HepG2 (cell line): ENCODE measurements at regions not wholly inside any gene's neighbourhood (a gene's known extent, or its start where the extent isn't known, plus 50 kb on each side); places are given as distances from the start of the nearest gene placed in this dataset.

Source experiments
- ATAC-seq: fragments of 200-7000 bp; cut with Tn5 transposase; 3 replicates; pipeline ENCODE4 v1.9.1; 2020; ENCODE audit warnings: mild to moderate bottlenecking, moderate library complexity
- BruUV-seq: library from RNA; stranded (reverse); fragments of 400-500 nt; replicated peaks from 2 replicates; lab custom pipeline; 2021; lab: Mats Ljungman, UMichigan
- CTCF ChIA-PET: fragments of 300-600 bp; formaldehyde crosslinking; extraction: SDS; loops from one replicate; lab custom pipeline; 2021; ENCODE audit warnings: low total read pairs, inconsistent platforms, low intra/inter-chr PET ratio; lab: Yijun Ruan, JAX
- POLR2A ChIA-PET: fragments of 350-600 bp; sonication (Branson Sonifier 250); formaldehyde crosslinking; loops from one replicate; lab custom pipeline; 2020; ENCODE audit warnings: antibody characterized with exemption, inconsistent platforms; lab: Yijun Ruan, JAX
- DNase-seq: peaks from one replicate; pipeline ENCODE4 v3.0.0-alpha.2; 2015; ENCODE audit warnings: low spot score
- FAIRE-seq: peaks from 3 replicates; lab custom pipeline; 2011; peaks lifted over from hg19 to GRCh38; lab: Jason Lieb, UNC
- H2AFZ ChIP-seq: one replicate; pipeline ENCODE4 v1.6.1; 2011; ENCODE audit warnings: low read length, inconsistent platforms
- H3K27ac ChIP-seq: fragments of 300-600 bp; 3 replicates; pipeline ENCODE4 v1.8.0; 2011; ENCODE audit warnings: mixed run types, mild to moderate bottlenecking, mixed read lengths, low read length, inconsistent platforms; ENCODE audit not compliant: insufficient read depth; ENCODE audit errors: extremely low read length
- H3K27me3 ChIP-seq, 2 experiments: fragments of 200-600 bp in 1 of 2; 2 replicates in 1 of 2; 3 replicates in 1 of 2; pipeline versions ENCODE4 v1.6.0 to v1.8.0; 2011; ENCODE audit warnings: low read length in 2 of 2, mild to moderate bottlenecking in 2 of 2, moderate library complexity in 2 of 2, inconsistent platforms in 1 of 2; ENCODE audit not compliant: insufficient read depth in 2 of 2, control insufficient read depth in 1 of 2
- H3K36me3 ChIP-seq, 2 experiments: fragments of 200-600 bp in 1 of 2; replicated peaks in 1 of 2; 2 replicates in 1 of 2; 3 replicates in 1 of 2; pipeline versions ENCODE4 v1.5.1 to v1.8.0; 2011; ENCODE audit warnings: low read length in 2 of 2, inconsistent platforms in 1 of 2; ENCODE audit not compliant: insufficient read depth in 2 of 2, control insufficient read depth in 1 of 2
- H3K4me1 ChIP-seq: 2 replicates; pipeline ENCODE4 v1.5.1; 2012; ENCODE audit warnings: low read length, inconsistent platforms; ENCODE audit not compliant: insufficient read depth
- H3K4me2 ChIP-seq: 2 replicates; pipeline ENCODE4 v1.6.0; 2011; ENCODE audit warnings: low read depth, low read length, inconsistent platforms
- H3K4me3 ChIP-seq, 3 experiments: fragments of 200-600 bp in 1 of 3; sonication (generic), shearing (Covaris generic) in 1 of 3; replicated peaks in 1 of 3; 2 replicates each; pipeline ENCODE4 v1.5.1; 2011 to 2016; ENCODE audit warnings: low read length in 3 of 3, inconsistent platforms in 2 of 3, low read depth in 2 of 3, mild to moderate bottlenecking in 2 of 3, control low read depth in 1 of 3, mixed read lengths in 1 of 3; ENCODE audit not compliant: insufficient read depth in 1 of 3
- H3K79me2 ChIP-seq: one replicate; pipeline ENCODE4 v1.6.1; 2011; ENCODE audit warnings: low read length, inconsistent platforms; ENCODE audit not compliant: insufficient read depth
- H3K9ac ChIP-seq: 2 replicates; pipeline ENCODE4 v1.6.0; 2011; ENCODE audit warnings: mild to moderate bottlenecking, low read depth, low read length, inconsistent platforms; ENCODE audit not compliant: insufficient read depth
- H3K9me3 ChIP-seq: 2 replicates; pipeline ENCODE4 v1.5.1; 2012; ENCODE audit warnings: mild to moderate bottlenecking, low read length
- H4K20me1 ChIP-seq: 2 replicates; pipeline ENCODE4 v1.6.0; 2011; ENCODE audit warnings: inconsistent platforms, mild to moderate bottlenecking, low read length, moderate library complexity; ENCODE audit not compliant: insufficient read depth
- ATM ChIP-seq: fragments of 450-650 bp; IDR thresholded peaks from 2 replicates; pipeline ENCODE4 v1.7.1; 2017; ENCODE audit warnings: mild to moderate bottlenecking, borderline replicate concordance
- CBX2 ChIP-seq, 2 experiments: fragments of 200-600 bp in 1 of 2; sonication (generic); formaldehyde crosslinking in 1 of 2; IDR thresholded peaks; 2 replicates each; pipeline versions ENCODE4 v1.7.0 to v1.8.1; 2018 to 2022; ENCODE audit warnings: low read depth in 2 of 2, low read length in 1 of 2, mild to moderate bottlenecking in 1 of 2, missing genetic modification reagents in 1 of 2
- CREM ChIP-seq, 2 experiments: sonication (generic) in 1 of 2; formaldehyde crosslinking in 1 of 2; IDR thresholded peaks; 2 replicates each; pipeline versions ENCODE4 v1.4.0 to v1.6.1; 2016 to 2020; ENCODE audit warnings: antibody characterized with exemption in 1 of 2, mild to moderate bottlenecking in 1 of 2, missing genetic modification reagents in 1 of 2
- GATA4 ChIP-seq: sonication (generic); IDR thresholded peaks from 2 replicates; pipeline ENCODE4 v1.6.1; 2016; ENCODE audit warnings: antibody characterized with exemption, low read depth, borderline replicate concordance
- HMGA1 ChIP-seq: sonication (generic); formaldehyde crosslinking; conservative IDR thresholded peaks from 2 replicates; pipeline ENCODE4 v1.4.0; 2020; ENCODE audit warnings: missing genetic modification reagents
- HMGXB4 ChIP-seq, 2 experiments: sonication (generic) in 1 of 2; formaldehyde crosslinking in 1 of 2; IDR thresholded peaks; 2 replicates each; pipeline versions ENCODE4 v1.4.0 to v1.6.1; 2018 to 2020; ENCODE audit warnings: missing genetic modification reagents in 2 of 2, borderline replicate concordance in 1 of 2, low read depth in 1 of 2, mild to moderate bottlenecking in 1 of 2, missing biosample characterization in 1 of 2
- HOXA9 ChIP-seq: sonication (generic); formaldehyde crosslinking; IDR thresholded peaks from 2 replicates; pipeline ENCODE4 v1.8.1; 2022; ENCODE audit warnings: missing genetic modification reagents, mild to moderate bottlenecking, moderate library complexity, borderline replicate concordance
- IKZF4 ChIP-seq: sonication (generic); formaldehyde crosslinking; IDR thresholded peaks from 2 replicates; pipeline ENCODE4 v1.5.1; 2020; ENCODE audit warnings: borderline replicate concordance, mild to moderate bottlenecking, low read depth, missing genetic modification reagents; ENCODE audit errors: not compliant biosample characterization
- IKZF5 ChIP-seq: IDR thresholded peaks from 2 replicates; pipeline ENCODE4 v1.6.1; 2018; ENCODE audit warnings: missing genetic modification reagents, mild to moderate bottlenecking, missing compliant biosample characterization
- NR3C1 ChIP-seq: sonication (generic); formaldehyde crosslinking; IDR thresholded peaks from 2 replicates; pipeline ENCODE4 v1.4.0; 2020; ENCODE audit warnings: missing genetic modification reagents
- RBAK ChIP-seq: sonication (generic); formaldehyde crosslinking; IDR thresholded peaks from 2 replicates; pipeline ENCODE4 v1.5.1; 2020; ENCODE audit warnings: mild to moderate bottlenecking, missing genetic modification reagents
- STAG1 ChIP-seq: sonication (generic); formaldehyde crosslinking; IDR thresholded peaks from 2 replicates; pipeline ENCODE4 v1.4.0; 2020; ENCODE audit warnings: missing genetic modification reagents
- TIGD3 ChIP-seq: sonication (generic); formaldehyde crosslinking; IDR thresholded peaks from 2 replicates; pipeline ENCODE4 v1.5.1; 2020; ENCODE audit warnings: mild to moderate bottlenecking, missing genetic modification reagents, borderline replicate concordance
- ZBTB39 ChIP-seq: sonication (generic); formaldehyde crosslinking; IDR thresholded peaks from 2 replicates; pipeline ENCODE4 v1.5.0; 2020; ENCODE audit warnings: missing genetic modification reagents
- ZEB1 ChIP-seq: IDR thresholded peaks from 2 replicates; pipeline ENCODE4 v1.6.1; 2012; ENCODE audit warnings: mild to moderate bottlenecking, low read depth, inconsistent platforms; ENCODE audit not compliant: insufficient replicate concordance
- ZNF143 ChIP-seq: sonication (generic); formaldehyde crosslinking; IDR thresholded peaks from 2 replicates; pipeline ENCODE4 v1.4.0; 2020; ENCODE audit warnings: missing genetic modification reagents
- ZNF598 ChIP-seq: sonication (generic); formaldehyde crosslinking; IDR thresholded peaks from 2 replicates; pipeline ENCODE4 v1.5.1; 2020; ENCODE audit warnings: mild to moderate bottlenecking, missing genetic modification reagents, borderline replicate concordance
- WGBS: methylation state at CpG from one replicate; pipeline ENCODE4 v1.1.6; 2017; ENCODE audit warnings: low lambda C conversion rate; 5-methylcytosine and 5-hydroxymethylcytosine counted together
- in situ Hi-C: cut with HindIII; loops from 2 replicates; pipeline ENCODE4 v1.10.0; 2017; ENCODE audit warnings: low pct_unique_long_range_greater_than_20kb; ENCODE audit not compliant: extremely low pct_ligation_motif_present
- intact Hi-C: fragments of 100-400 bp; cut with micrococcal nuclease; formaldehyde crosslinking; loops from one replicate; pipeline ENCODE4 v1.10.0; 2022; ENCODE audit not compliant: unreplicated experiment

- no peak for TF ChIP-seq IKZF4 (CRISPR knock-in tag)
- TF ChIP-seq GATA4 = no peak
- TF ChIP-seq, all 625 proteins: peak for 0
Measured at GRCh38 chr5:147084702-147085101, 150.1 kb upstream of the STK32A start (continued).

GRCh38 chr5:147085409-147085808 lies 149.4 kb upstream of the STK32A start:
- no peak for ATAC-seq
- Histone ChIP-seq H3K79me2 (no peaks in the 10 kb centered on the region), H4K20me1 (no peaks in the 10 kb centered on the region), H3K9me3 (no peaks in the 10 kb centered on the region), H3K4me3 (no peak overlapping the region), H3K4me2 (no peak overlapping the region), H3K36me3 (no peaks in the 10 kb centered on the region), H3K9ac (no peak overlapping the region), H3K27me3 (no peaks in the 10 kb centered on the region; a peak in 2 of 5 replicates), H3K4me1 (no peaks in the 10 kb centered on the region), H2AFZ (no peak overlapping the region), H3K27ac (no peak overlapping the region)
- intact Hi-C loops (no loop called here), in situ Hi-C loops (no loop called here)
- DNase-seq = no peak
- no TSS peak for BruUV-seq
- WGBS = 6% methylated on average over 7 of the region's 7 CpGs
- CTCF ChIA-PET = no interaction called here
- no peak for FAIRE-seq
- POLR2A ChIA-PET = no interaction called here
- TF ChIP-seq NR3C1 (CRISPR knock-in tag) (no peak), ZBTB39 (CRISPR knock-in tag) (no peak), RBAK (CRISPR knock-in tag) (no peak), IKZF5 (CRISPR knock-in tag) (no peak), TIGD3 (CRISPR knock-in tag) (no peak), STAG1 (CRISPR knock-in tag) (no peak), HOXA9 (CRISPR knock-in tag) (no peak), CBX2 (IDR thresholded peaks at IDR 0.05; ENCODE audit: low read depth, low read length) (no peak), CBX2 (CRISPR knock-in tag; IDR thresholded peaks at IDR 0.05; ENCODE audit: low read depth) (no peak), ZNF143 (CRISPR knock-in tag) (no peak), CREM (IDR thresholded peaks at IDR 0.05) (no peak), CREM (CRISPR knock-in tag; IDR thresholded peaks at IDR 0.05) (no peak), HMGXB4 (CRISPR knock-in tag; IDR thresholded peaks at IDR 0.05; ENCODE audit: borderline replicate concordance in 1 of 2, low read depth in 1 of 2) (no peak), ZNF598 (CRISPR knock-in tag) (no peak), HMGA1 (no peak), ZEB1 (no peak), ATM (no peak)
